HUDEP-2 (cell line): ENCODE measurements at regions not wholly inside any gene's neighbourhood (a gene's known extent, or its start where the extent isn't known, plus 50 kb on each side); places are given as distances from the start of the nearest gene placed in this dataset.
A peak's percentile ranks its signal among the peaks of the same experiment; 100 is the strongest.
"Not testable (repeated sequence)": the region's sequence is repeated elsewhere in the genome, so short reads cannot be mapped to it uniquely, and the experiment has no call there.

Experiments
- DNase-seq, 76 experiments: peaks; one replicate each; lab custom pipeline; 2025; ENCODE audit not compliant: unreplicated experiment in 76 of 76; lab: John Stamatoyannopoulos, UW

DNA sequence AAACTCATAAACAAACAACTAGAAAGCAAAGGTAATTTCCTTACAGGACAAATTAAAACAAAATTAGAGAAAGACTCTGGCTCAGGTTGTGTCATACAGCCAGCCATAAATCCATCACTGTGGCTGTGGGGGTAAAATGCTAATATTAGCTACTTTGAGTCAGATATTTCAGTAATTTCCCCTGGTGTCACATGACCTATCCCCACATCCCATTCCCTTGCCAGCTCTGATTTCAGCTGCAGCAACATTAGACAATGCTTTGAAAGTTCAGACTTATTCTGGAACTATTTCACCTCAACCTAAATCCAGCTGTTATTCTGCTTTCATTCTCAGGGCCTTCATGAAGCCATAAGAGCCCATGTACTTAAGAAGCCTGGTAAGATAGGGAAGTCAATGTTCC lies 55.3 kb downstream of the RPL10L start:
- no peak for DNase-seq

DNA sequence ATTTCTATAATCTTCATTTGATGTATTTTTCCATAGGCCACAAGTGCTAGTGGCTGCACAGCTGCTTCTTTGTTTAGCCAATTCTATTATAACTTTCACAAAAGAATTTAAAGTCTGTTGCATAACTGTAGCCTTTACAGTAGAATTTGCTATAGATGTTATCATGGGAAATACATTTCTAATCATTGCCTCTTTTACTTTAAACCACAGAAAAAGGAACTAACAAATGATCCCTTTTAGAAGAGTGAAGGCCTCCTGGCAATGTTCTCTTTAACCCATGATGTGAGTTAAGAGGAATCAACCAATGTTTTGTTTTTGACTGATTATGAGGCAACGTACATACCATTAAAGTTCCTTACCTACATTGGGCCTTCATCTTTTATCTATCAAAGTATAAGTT lies 68.8 kb downstream of the RPL10L start:
- no peak for DNase-seq

DNA sequence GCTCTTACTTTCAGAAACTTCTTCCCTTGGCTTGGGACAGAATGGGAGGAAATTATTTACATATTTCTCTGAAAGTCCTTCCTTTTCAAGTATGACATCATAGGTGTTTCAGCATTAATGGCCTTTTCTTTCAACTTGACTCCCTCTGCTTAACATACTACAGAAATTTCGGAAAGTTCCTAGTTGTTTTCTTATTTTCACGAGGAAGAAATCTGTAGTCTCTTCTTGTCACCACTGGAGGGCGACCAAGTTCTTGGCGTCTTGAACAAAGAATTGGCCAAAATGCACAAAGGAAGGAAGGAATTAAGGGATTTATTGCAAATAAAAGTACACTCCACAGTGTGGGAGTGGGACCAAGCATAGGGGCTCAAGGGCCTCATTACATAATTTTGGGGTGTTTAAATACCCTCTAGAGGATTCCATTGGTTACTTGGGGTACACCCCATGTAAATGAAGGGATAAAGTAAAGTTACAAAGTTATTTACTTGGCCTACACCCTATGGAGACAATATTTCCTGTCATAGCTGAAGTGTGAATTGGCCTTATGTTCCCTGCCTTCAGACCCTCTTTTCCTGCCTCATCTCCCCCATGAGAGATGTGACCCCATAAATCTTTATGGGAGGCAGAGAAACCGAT lies 70.4 kb downstream of the RPL10L start:
- DNase-seq = peak in 27 of 76 experiments; percentile 1 to 48 (median 10)

DNA sequence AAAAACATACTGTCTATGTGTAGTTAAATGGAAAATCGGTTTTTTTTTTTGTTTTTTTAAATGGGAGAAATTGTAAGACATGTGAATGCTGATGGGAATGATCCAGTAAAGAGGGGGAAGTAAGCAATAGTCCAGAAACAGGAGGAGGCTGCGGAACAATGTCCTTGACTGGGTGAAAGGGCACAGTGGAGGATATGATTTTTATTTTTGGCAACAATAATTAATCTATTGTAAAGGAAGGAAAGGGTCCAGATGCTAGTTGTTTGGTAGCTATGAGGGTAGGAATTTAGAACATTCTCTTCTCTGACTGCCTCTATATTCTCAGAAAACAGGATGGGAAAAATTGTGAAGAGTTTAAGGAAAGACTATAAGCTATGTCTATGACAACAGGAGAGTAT lies 76.6 kb downstream of the RPL10L start:
- DNase-seq = no peak

DNA sequence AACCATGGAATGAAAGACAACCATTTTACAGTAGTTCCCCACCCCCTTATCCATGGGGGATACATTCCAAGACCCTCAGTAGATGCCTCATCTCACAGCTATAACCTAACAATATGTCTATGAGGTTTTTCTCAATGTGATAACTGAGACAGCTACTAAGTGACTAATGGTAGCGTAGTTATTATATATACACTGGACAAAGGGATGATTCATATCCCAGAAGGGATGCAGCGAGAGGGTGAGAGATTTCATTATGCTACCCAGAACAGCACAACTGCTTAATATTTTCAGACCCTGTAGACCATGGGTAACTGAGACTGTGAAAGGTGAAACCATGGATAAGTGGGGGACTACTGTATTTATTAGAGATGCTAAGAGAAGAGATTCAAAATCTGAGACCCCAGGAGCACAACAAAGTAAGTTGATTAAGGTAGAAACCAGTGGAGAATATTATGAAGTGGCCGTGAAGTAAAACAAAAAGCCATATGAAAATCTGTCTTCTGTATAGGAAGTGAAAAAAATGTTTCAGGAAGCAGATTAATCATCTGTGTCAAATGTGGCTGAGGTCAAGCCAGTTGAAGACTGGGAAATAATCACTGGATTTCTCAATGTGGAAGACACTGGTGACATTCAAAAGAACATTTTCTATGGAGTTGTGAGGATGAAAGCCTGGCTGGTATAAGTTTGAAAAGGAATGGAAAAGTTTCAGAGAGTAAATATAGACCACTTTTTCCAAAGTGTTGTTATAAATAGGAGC lies 77.2 kb downstream of the RPL10L start:
- no peak for DNase-seq

DNA sequence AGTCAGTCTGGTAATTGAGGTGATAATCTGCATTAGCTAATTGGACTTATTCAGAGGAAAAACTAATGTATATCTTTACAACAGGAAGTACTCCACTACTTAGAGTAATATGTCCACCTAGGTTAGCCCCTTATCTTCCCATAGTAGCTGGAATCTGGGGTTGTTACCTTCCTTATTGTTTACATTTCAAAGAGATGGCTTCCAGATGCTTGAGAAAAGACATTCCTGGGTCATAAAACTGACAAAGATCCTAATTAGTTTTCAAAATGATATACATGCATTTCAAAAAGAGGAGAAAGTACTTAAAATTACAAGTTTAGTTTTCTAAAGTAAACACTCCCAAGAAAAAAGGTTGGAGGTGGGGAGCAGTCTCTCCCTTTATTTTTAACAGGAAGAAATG lies 78.1 kb downstream of the RPL10L start:
- no peak for DNase-seq

DNA sequence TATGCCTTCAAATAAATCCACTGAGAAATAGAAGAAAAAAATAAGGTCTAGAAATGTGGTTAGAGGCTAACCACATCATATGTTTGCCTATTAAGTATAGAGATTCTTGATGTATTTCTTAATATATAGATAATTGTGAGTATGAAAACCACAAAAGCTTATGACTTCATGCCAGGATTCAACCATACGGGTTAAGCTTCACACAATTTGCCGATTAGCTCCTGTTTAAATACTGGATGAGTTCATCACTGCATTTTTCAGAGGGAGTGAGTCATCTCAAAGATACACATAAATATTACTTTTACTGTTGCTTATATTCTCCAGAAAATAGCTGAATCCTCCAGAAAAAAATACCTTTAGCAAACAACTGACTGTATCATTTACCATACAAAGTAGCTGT lies 79.6 kb downstream of the RPL10L start:
- peak in 2 of 76 experiments; percentile 5 to 19 for DNase-seq

DNA sequence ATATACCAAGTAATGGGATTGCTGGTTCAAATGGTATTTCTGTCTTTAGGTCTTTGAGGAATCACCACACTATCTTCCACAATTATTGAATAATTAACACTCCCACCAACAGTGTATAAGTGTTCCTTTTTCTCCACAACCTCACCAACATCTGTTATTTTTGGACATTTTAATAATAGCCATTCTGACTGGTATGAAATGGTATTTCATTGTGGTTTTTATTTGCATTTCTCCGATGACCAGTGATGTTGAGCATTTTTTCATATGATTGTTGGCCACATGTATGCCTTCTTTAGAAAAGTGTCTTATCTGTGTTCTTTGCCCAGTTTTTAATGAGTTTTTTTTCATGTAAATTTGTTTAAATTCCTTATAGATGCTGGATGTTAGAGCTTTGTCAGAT lies 83.4 kb downstream of the RPL10L start:
- not testable (repeated sequence) for DNase-seq

DNA sequence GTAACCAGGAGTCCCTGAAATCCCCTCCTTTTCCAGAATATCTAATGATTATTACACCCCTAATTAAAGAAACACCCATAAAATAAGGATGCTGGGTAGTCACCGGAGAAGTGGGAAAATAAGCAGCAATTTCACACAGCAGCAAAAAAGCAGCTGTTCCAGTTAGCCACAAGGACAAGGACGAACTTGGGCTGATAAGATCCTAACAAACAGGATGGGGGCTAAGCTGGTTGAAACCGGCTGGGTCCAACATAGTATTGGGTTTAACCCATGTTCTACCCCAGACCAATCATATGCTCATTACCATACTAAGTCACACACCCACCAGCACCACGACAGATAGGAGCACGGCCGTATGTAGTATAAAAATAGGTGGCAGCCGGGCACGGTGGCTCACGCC lies 100.7 kb downstream of the RPL10L start:
- no peak for DNase-seq

DNA sequence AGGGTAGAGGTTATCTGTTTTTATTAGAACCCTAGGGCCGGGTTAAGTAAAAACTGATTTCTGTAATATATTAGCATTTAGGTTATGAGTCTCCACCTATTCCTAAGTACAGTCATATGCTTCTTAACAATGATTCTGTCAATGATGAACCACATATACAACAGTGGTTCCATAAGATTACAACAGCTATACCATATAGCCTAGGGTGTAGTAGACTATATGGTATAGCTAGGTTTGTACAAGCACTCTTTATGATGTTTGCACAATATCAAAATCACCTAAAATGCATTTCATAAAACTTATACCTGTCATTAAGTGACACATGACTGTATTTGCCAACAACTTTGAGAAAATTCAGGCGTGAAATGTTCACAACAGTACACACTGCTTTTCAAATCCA lies 110.6 kb downstream of the RPL10L start:
- DNase-seq = no peak

DNA sequence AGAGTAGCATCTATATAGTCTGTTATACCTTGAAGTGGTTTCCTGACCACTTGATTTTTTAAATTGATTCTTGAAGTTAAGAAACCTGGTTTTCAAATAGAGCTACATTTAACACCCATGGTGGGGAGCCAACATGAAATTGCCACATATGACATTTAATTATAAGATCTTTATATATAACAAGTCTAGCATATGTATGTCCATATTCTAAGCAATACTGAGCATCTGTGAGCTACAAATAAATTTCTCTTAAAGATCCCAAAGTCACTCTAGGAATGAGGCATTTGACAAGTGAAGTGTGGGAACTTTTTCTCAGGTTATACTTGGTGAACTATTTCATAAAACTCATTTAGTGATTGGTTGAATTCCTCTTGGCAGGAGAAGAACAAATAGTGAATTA lies 132.5 kb downstream of the RPL10L start:
- DNase-seq = no peak

DNA sequence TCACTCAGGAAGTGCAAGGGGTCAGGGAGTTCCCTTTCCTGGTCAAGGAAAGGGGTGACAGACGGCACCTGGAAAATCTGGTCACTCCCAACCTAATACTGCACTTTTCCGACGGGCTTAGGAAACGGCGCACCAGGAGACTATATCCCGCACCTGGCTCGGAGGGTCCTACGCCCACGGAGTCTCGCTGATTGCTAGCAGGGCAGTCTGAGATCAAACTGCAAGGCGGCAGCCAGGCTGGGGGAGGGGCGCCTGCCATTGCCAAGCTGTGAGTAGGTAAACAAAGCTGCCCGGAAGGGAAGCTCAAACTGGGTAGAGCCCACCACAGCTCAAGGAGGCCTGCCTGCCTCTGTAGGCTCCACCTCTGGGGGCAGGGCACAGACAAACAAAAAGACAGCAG lies 142.8 kb downstream of the RPL10L start:
- not testable (repeated sequence) for DNase-seq

DNA sequence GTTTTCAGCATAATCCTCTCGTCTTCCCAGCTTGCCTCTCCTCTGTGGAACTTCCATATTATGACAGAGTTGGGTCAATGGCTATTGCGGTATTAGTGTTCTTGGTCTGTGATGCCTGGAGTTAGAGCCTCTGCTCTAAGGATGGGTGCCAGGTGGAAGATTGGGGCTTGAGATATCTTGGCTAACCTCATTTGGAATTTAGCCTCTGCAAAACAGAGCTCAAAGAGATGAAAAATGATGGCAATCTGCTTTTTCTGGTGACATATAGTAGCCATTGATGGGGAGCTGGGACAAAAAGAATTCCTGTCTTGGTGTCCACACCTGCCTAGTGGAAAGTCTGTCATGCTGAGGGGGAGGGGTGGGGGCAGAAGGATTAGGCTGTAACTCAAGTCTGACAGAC lies 152.1 kb downstream of the RPL10L start:
- DNase-seq = no peak

DNA sequence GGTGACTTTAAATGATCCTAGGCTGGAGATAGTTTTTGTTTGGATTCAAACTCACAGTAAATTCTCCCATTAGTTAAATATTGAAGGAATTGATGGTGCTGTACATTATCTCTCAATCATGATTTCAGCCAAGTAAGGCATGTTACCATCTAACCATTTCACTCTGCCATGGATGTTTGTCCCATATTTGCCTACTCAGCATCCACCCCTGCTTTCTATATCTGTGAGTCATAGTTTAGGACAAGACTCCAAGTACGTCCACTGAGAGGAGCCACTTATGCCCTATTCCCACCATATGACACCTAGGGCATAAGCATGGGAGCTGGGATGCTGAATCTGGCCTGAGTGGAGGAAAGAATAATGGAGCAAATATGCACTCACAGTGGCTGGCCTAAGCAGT lies 155.2 kb downstream of the RPL10L start:
- DNase-seq = no peak

DNA sequence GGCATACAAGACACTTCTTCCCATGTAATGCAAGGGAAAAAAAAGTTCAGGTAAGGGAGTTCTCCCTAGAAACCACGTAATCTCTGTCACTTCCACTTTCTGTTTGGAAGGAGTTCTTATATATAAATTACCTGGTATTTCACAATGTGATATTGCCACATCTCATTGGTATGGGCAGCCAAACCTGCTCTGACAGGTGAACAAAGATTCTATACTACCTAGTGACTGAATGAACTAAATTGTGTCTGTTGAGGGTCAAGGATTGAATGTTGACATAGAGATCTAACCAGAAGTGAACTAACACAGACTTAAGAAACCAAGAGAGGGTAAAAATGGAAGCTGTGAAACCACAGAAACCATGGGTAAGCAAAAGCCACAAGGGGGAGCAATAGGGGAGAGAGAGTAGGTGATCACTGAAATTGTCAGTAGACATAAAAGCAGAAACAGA lies 161.3 kb downstream of the RPL10L start:
- peak in 25 of 76 experiments; percentile 1 to 54 (median 27) for DNase-seq

DNA sequence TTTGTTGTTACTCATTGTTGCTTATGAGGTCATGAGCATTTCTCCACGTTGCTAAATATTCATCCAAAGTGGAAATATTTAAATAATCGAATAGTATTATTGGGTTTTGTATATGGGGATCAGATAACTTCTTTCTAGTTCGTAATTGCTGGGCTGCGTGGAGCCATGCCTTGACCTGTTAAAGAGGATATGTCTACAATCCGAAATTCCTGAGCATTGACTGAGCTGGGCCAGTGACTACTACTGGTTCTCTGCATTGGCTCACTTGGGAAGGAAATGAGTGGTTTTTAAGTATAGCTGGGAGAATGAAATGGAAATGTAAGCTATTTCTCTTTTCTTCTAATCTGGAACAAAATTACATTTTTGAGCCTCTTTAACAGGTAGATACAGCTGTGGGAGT lies 163.2 kb downstream of the RPL10L start:
- no peak for DNase-seq

DNA sequence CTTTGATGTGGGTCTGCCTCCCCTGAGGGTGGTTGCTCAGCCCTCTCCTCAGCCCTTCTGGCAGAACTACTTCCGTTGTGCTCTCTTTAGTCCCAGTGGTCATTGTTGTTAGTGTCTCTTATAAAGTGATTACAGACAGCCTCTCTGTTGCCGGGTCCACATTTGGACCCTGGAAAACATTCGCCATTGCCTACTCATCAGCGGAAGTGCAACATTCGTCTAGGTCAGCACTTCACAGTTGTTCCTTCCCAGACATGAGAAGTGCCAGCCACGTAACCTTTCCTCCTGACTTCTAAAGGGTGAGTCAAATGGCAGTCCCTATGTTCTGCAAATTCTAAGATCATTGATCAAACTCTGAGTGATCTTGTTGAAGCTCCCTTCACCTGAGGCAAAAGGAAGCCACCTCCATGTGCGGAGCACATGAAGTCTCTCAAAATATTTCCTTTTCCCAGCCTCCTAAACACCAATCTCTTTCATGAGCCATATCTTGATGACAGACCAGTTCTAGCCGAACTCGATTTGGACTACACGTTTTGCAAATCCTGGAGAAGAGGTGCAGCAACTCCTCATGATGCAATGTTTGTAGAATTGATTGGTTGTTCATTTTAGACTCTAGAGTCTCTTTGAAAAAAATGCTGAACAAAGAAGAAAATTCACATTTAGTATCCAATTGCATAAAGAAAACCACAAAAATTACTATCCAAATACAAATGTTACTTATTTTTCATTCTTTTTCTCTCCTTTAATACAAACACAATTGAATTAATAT lies 163.8 kb downstream of the RPL10L start:
- no peak for DNase-seq

DNA sequence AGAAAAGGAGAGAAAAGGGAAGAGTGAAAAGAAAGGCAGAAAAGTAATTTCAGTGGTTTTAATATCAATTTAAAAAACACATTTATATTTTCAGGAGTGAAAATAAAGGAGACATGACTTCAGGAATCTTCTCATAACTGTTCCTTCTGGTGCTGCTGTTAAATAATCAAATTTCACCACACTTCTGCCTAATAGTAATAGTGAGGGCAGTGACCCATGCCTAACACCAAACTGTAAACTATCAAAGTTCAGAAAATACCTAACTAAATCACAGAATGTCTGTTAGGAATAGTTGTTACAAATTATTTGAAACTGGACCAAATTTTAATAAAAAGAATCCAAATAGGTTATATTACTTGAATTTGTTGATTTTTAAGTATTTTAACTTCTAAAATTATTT lies 169.4 kb downstream of the RPL10L start:
- DNase-seq = no peak

DNA sequence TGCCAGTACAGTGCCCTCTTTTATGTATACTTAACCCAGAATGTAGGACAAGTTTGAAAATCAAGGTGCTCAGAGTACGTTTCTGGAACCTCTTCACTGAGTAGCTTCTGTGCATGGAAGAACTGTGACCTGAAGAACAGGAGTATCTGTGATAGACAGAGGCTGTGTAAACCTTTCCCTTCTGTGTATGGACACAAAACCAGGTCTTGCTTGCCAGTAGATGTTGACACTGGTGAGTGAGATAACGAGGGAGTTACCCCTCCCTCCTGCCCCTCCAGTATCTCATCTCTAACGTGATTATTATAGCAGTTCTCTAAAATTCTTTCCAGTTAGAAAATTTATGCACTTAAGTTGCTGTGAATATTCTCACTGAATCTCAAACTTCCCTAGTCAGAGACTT lies 170.8 kb downstream of the RPL10L start:
- peak in 57 of 76 experiments; percentile 1 to 83 (median 53) for DNase-seq

DNA sequence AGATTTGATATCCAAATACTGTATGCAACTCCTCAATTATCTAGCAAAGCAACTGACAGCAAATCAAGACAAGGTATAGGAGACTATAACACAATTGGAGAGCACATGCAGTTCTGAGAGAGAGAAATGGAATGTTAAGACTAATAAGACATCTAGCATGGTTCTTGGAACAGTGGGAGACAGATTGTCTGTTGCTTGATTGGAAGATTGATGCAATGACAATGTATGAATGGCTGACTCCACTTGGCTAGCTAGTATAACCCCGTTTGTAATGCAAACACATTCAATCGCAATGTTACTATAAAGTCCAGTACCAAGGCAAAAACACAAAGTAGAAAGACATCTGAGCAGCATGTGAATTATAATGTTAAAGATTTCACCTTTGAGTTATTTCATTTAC lies 179.3 kb downstream of the RPL10L start:
- no peak for DNase-seq

DNA sequence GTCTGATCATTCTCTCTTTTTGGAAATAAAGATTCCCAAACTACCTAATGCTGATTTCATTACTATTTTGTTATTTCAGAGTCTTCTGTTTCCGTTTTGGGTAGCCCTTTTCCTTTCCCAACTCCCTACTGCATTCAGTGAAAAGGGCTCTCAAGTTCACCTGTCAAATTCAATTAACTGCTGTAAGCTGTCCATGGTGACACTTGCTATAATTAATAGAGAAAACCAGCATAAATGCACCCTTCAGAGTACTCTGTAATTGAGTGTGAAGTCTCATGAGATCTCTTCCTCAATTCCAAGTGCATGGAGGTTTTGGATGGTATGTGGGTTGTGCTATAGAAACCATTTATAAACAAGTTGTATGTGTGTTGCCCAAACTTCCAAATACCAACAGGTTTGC lies 187.2 kb downstream of the RPL10L start:
- no peak for DNase-seq

DNA sequence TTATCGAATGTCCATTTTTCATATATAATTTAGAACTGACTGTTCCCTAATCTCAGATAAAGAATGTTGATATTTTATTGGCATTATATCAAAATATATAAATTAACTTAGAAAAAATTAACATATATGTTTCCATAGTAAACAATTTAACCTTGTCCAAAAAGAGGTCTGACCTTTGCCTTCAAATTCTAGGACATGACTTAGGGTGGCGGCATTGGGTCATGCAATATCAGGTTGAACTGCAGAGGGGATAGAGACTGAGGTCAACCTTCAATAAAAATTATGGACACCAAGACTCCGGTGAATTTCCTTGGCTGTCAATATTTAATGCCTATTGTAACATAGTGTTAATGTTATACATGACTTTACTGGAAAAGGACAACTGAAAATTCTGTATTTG lies 199.8 kb downstream of the RPL10L start:
- peak in 4 of 76 experiments; percentile 1 to 11 (median 3) for DNase-seq
